HL-60 (cell line): ENCODE measurements at regions not wholly inside any gene's neighbourhood (a gene's known extent, or its start where the extent isn't known, plus 50 kb on each side); places are given as distances from the start of the nearest gene placed in this dataset.

Experiments used
- DNase-seq, 2 experiments: peaks; one replicate each; pipeline ENCODE4 v3.0.0-alpha.2; 2010 to 2020; ENCODE audit warnings: low read depth in 1 of 2, low spot score in 1 of 2
- H3K27ac ChIP-seq: fragments of 250-450 bp; sonication (Bioruptor Pico); replicated peaks from 2 replicates; pipeline ENCODE4 v1.5.1; 2020; ENCODE audit warnings: mild to moderate bottlenecking, moderate library complexity
- H3K27me3 ChIP-seq: fragments of 250-450 bp; sonication (Bioruptor Pico); 2 replicates; pipeline ENCODE4 v1.5.1; 2021; ENCODE audit warnings: mild to moderate bottlenecking, moderate library complexity; ENCODE audit not compliant: insufficient read depth, poor library complexity, severe bottlenecking
- H3K4me3 ChIP-seq: replicated peaks from 2 replicates; pipeline ENCODE4 v1.5.1; 2011; ENCODE audit warnings: mild to moderate bottlenecking, control low read depth, low read length; ENCODE audit not compliant: insufficient read depth
- GABPA ChIP-seq: IDR thresholded peaks from 2 replicates; pipeline ENCODE4 v1.6.1; 2012; ENCODE audit warnings: low read depth
- POLR2AphosphoS5 ChIP-seq: IDR thresholded peaks from 2 replicates; pipeline ENCODE4 v1.6.1; 2012; ENCODE audit warnings: low read depth
- REST ChIP-seq: IDR thresholded peaks from 2 replicates; pipeline ENCODE4 v1.6.1; 2012; ENCODE audit warnings: low read depth; ENCODE audit not compliant: insufficient replicate concordance
- SPI1 ChIP-seq: IDR thresholded peaks from 2 replicates; pipeline ENCODE4 v1.6.1; 2012; ENCODE audit warnings: low read depth, mild to moderate bottlenecking, borderline replicate concordance
- TF ChIP-seq, protein P1 (sequence below): IDR thresholded peaks from one replicate; pipeline ENCODE4 v1.5.1; 2011; ENCODE audit warnings: low read length, control low read depth, inconsistent platforms; ENCODE audit not compliant: insufficient read depth

DNA sequence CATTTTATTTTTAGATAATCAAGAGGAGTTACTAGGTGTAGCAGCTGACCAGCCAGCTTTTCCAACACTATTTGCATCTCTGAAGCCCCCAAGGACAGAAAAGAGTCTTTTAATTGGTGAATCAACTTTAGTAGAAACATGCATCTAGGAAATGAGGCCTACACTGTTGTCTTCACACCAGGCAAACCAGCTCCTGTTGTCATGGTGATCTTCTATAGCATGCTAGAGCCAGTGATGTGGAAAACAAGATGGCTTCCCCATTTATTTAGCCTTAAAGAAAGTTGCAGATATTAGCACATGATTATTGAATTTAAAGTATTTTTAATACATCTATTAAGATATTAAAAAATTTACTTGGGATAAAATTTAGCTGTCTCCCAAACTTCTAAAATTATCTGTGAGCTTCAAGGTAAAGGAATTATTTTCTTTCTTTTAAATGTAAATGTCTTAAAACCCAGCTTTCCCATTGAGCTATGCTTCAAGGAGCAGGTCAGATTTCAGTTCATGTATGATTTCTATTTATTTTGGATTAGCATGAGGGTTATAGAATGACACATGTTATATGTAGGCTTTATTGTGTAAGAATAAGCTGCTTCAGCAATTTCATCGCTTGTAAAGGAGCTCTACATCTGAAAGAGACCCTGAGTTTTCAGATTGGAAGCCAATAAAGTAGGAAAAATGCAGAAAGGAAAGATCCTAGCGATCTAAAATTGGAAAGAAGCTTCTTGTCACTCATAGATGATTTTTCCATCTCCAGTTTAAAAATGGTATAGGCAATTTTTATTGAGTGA, 564.9 kb upstream of the CITED2 start:
- H3K27ac ChIP-seq = no peak overlapping the region
- TF ChIP-seq, protein P1, sequence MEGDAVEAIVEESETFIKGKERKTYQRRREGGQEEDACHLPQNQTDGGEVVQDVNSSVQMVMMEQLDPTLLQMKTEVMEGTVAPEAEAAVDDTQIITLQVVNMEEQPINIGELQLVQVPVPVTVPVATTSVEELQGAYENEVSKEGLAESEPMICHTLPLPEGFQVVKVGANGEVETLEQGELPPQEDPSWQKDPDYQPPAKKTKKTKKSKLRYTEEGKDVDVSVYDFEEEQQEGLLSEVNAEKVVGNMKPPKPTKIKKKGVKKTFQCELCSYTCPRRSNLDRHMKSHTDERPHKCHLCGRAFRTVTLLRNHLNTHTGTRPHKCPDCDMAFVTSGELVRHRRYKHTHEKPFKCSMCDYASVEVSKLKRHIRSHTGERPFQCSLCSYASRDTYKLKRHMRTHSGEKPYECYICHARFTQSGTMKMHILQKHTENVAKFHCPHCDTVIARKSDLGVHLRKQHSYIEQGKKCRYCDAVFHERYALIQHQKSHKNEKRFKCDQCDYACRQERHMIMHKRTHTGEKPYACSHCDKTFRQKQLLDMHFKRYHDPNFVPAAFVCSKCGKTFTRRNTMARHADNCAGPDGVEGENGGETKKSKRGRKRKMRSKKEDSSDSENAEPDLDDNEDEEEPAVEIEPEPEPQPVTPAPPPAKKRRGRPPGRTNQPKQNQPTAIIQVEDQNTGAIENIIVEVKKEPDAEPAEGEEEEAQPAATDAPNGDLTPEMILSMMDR = no peak
- TF ChIP-seq GABPA = no peak
- H3K4me3 ChIP-seq = no peak overlapping the region
- peak in 1 of 2 experiments; percentile 40 for DNase-seq
- H3K27me3 ChIP-seq = no peaks in the 10 kb centered on the region

DNA sequence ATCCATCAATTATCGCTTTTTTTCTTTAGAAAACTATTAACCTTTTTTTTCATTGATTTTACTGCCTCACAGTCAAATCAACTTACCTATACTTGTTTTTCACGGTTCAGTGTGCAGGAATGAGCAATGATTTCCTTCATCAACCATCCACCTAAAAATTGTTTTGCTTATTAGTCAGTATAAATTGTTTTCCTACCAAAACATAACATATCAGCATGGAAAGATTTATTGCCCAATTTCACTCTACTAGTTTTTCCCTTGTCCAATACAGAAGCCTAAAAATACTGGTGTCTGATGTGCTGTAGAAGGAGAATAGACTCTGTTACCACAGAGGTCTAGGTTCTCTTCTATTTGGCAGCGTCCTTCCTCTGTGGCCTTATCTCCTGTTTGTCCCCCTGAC, 558.2 kb upstream of the CITED2 start:
- TF ChIP-seq, protein P1 = no peak
- TF ChIP-seq REST = no peak
- TF ChIP-seq POLR2AphosphoS5 = no peak
- no peak for TF ChIP-seq SPI1
- TF ChIP-seq GABPA = no peak
- H3K4me3 ChIP-seq = no peak overlapping the region
- H3K27me3 ChIP-seq = no peaks in the 10 kb centered on the region
- no peak for DNase-seq
- no peak overlapping the region for H3K27ac ChIP-seq

- DNase-seq = no peak
- no peak overlapping the region for H3K4me3 ChIP-seq
- H3K27me3 ChIP-seq = no peaks in the 10 kb centered on the region
- no peak overlapping the region for H3K27ac ChIP-seq
- no peak for TF ChIP-seq GABPA
- no peak for TF ChIP-seq POLR2AphosphoS5
- TF ChIP-seq SPI1 = no peak
- TF ChIP-seq, protein P1 = no peak
- no peak for TF ChIP-seq REST
Measured at GRCh38 chr6:139931747-139932146, 557.3 kb upstream of the CITED2 start.
